Glutamatergic neuron (in vitro differentiated cells): ENCODE measurements at regions not wholly inside any gene's neighbourhood (a gene's known extent, or its start where the extent isn't known, plus 50 kb on each side); places are given as distances from the start of the nearest gene placed in this dataset.

Source experiments
- DNase-seq: peaks from one replicate; pipeline ENCODE4 v3.0.0; 2022
- H3K27ac Mint-ChIP-seq: one replicate; pipeline ENCODE4 v1.8.0; 2020; ENCODE audit warnings: mild to moderate bottlenecking, mixed read lengths, inconsistent platforms; ENCODE audit not compliant: unreplicated experiment
- H3K27me3 Mint-ChIP-seq: one replicate; pipeline ENCODE4 v1.8.0; 2020; ENCODE audit warnings: mild to moderate bottlenecking, moderate library complexity, mixed read lengths, inconsistent platforms; ENCODE audit not compliant: unreplicated experiment
- H3K36me3 Mint-ChIP-seq: one replicate; pipeline ENCODE4 v1.8.0; 2020; ENCODE audit warnings: mild to moderate bottlenecking, mixed read lengths, inconsistent platforms; ENCODE audit not compliant: unreplicated experiment
- H3K4me1 Mint-ChIP-seq: one replicate; pipeline ENCODE4 v1.8.0; 2020; ENCODE audit warnings: mild to moderate bottlenecking, low read depth, mixed read lengths, inconsistent platforms; ENCODE audit not compliant: unreplicated experiment
- H3K4me3 Mint-ChIP-seq: one replicate; pipeline ENCODE4 v1.8.0; 2020; ENCODE audit warnings: mild to moderate bottlenecking, mixed read lengths, inconsistent platforms; ENCODE audit not compliant: unreplicated experiment
- H3K9me3 Mint-ChIP-seq: one replicate; pipeline ENCODE4 v1.8.0; 2020; ENCODE audit warnings: mild to moderate bottlenecking, moderate library complexity, mixed read lengths, inconsistent platforms; ENCODE audit not compliant: unreplicated experiment
- CTCF ChIP-seq: fragments of 200-600 bp; sonication (generic); IDR thresholded peaks from one replicate; pipeline ENCODE4 v1.5.0; 2021; ENCODE audit not compliant: partially characterized antibody, unreplicated experiment

- H3K36me3 Mint-ChIP-seq = no peaks in the 10 kb centered on the region
- no peak for TF ChIP-seq CTCF
- peaks cover 7% of the 10 kb centered on the region for H3K9me3 Mint-ChIP-seq
- H3K4me3 Mint-ChIP-seq = no peak overlapping the region
- H3K4me1 Mint-ChIP-seq = peaks cover 32% of the 10 kb centered on the region
- no peak overlapping the region for H3K27ac Mint-ChIP-seq
- no peak for DNase-seq
- peaks cover 8% of the 10 kb centered on the region for H3K27me3 Mint-ChIP-seq
Measured at GRCh38 chr3:157916672-157917071, 189.5 kb downstream of the SHOX2 start.

- Mint-ChIP-seq H3K27ac (no peak overlapping the region), H3K36me3 (no peaks in the 10 kb centered on the region)
- DNase-seq = no peak
Measured at GRCh38 chr3:157914882-157915281, 191.3 kb downstream of the SHOX2 start.

GRCh38 chr3:157913741-157914150 lies 192.5 kb downstream of the SHOX2 start:
- DNase-seq = no peak
- Mint-ChIP-seq H3K27ac (no peak overlapping the region), H3K4me1 (peaks cover 13% of the 10 kb centered on the region), H3K4me3 (no peak overlapping the region), H3K9me3 (no peaks in the 10 kb centered on the region), H3K36me3 (no peaks in the 10 kb centered on the region), H3K27me3 (peaks cover 2% of the 10 kb centered on the region)
- TF ChIP-seq CTCF = no peak

More at GRCh38 chr3:157914882-157915281, 191.3 kb downstream of the SHOX2 start:
- Mint-ChIP-seq H3K9me3 (no peaks in the 10 kb centered on the region), H3K4me1 (peaks cover 16% of the 10 kb centered on the region), H3K4me3 (no peak overlapping the region), H3K27me3 (peaks cover 2% of the 10 kb centered on the region)
- TF ChIP-seq CTCF = no peak

- Mint-ChIP-seq H3K36me3 (no peaks in the 10 kb centered on the region), H3K4me3 (no peak overlapping the region), H3K9me3 (no peaks in the 10 kb centered on the region), H3K4me1 (peaks cover 6% of the 10 kb centered on the region), H3K27ac (no peak overlapping the region), H3K27me3 (peaks cover 2% of the 10 kb centered on the region)
- no peak for TF ChIP-seq CTCF
- no peak for DNase-seq
Measured at GRCh38 chr3:157912514-157913451, 193.4 kb downstream of the SHOX2 start.

GRCh38 chr3:157906627-157907026 lies 199.6 kb downstream of the SHOX2 start:
- no peak for DNase-seq
- Mint-ChIP-seq H3K36me3 (no peaks in the 10 kb centered on the region), H3K4me1 (peaks cover 1% of the 10 kb centered on the region), H3K27me3 (no peaks in the 10 kb centered on the region), H3K27ac (no peak overlapping the region), H3K4me3 (no peak overlapping the region), H3K9me3 (no peaks in the 10 kb centered on the region)
- no peak for TF ChIP-seq CTCF
